ENCODE measurements at regions not wholly inside any gene's neighbourhood (a gene's known extent, or its start where the extent isn't known, plus 50 kb on each side); places are given as distances from the start of the nearest gene placed in this dataset.

DNA sequence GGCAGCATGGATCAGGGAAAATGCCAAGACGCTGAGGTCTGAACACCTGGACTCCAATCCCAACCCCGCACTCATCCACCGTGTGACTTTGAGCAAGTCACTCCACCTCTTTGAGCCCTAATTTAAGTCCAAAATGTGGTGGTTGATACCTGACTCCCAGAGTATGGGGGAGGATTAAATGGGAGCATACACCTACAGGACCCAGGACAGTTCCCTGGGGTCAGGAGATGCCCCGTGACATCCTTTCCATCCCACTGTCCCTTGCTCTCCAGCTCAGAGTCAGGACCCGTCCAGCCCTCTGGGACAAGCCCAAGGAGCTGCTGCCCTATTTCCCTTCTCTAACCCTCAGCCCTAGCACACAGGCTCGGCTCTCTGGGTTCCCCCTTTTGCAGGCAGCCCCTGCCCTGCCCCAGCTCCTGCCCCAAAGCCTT lies 276.4 kb downstream of the XXYLT1 start:
- no peak for DNase-seq (ENCODE audit: extremely low read depth, low read depth)
- TF ChIP-seq, protein P1, sequence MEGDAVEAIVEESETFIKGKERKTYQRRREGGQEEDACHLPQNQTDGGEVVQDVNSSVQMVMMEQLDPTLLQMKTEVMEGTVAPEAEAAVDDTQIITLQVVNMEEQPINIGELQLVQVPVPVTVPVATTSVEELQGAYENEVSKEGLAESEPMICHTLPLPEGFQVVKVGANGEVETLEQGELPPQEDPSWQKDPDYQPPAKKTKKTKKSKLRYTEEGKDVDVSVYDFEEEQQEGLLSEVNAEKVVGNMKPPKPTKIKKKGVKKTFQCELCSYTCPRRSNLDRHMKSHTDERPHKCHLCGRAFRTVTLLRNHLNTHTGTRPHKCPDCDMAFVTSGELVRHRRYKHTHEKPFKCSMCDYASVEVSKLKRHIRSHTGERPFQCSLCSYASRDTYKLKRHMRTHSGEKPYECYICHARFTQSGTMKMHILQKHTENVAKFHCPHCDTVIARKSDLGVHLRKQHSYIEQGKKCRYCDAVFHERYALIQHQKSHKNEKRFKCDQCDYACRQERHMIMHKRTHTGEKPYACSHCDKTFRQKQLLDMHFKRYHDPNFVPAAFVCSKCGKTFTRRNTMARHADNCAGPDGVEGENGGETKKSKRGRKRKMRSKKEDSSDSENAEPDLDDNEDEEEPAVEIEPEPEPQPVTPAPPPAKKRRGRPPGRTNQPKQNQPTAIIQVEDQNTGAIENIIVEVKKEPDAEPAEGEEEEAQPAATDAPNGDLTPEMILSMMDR (IDR thresholded peaks at IDR 0.05; ENCODE audit: low read depth, low read length) = no peak

GRCh38 chr3:194995334-194995733 lies 275.6 kb downstream of the XXYLT1 start:
- TF ChIP-seq, protein P1 (IDR thresholded peaks at IDR 0.05; ENCODE audit: low read depth, low read length) = no peak
- DNase-seq (ENCODE audit: extremely low read depth, low read depth) = no peak

DNA sequence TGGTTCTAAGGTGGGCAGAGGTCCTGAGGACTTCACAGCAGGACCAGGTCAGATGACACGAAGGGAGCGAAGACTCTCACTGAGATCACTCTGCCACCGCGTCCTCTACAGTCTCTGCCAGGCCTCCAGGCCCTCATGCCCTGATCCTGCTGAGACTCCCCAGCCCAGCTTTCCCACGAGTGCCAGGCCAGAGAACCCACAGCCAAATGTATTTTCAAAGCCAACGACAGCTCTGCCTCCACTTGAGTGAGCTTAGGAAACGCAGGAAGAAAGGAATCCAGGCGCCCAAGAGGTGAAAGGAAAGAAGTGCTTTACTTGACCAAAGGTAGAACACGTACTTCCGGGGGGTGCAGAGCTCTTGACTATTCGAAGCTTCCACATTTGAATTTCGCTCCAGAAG lies 275.0 kb downstream of the XXYLT1 start:
- TF ChIP-seq, protein P1 (IDR thresholded peaks at IDR 0.05; ENCODE audit: low read depth, low read length) = no peak

GRCh38 chr3:194996746-194997145 lies 274.2 kb downstream of the XXYLT1 start:
- TF ChIP-seq, protein P1 (IDR thresholded peaks at IDR 0.05; ENCODE audit: low read depth, low read length) = no peak

More for the DNA sequence above, 275.0 kb downstream of the XXYLT1 start:
- DNase-seq (ENCODE audit: extremely low read depth, low read depth) = no peak

DNA sequence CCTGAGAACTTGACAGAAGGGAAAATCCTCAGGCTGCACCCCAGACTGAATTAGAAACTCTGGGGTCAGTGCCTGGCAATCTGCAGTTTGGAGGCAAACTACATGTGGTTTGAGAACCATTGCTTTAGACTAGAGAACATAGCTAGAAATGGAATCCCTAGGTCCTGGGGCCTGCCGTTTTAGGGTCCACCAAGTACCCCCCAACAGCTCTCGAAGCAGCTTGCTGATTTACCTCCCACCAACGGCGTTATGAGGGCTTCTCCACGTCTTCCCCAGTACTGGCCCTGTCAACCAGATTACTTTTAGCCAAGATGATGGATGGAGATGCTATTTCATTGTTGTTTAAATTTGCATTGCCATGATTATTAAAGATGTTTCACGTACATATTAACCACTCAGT lies 272.5 kb downstream of the XXYLT1 start:
- TF ChIP-seq, protein P1 (IDR thresholded peaks at IDR 0.05; ENCODE audit: low read depth, low read length) = no peak
- DNase-seq (ENCODE audit: extremely low read depth, low read depth) = no peak

More at GRCh38 chr3:194996746-194997145, 274.2 kb downstream of the XXYLT1 start:
- DNase-seq (ENCODE audit: extremely low read depth, low read depth) = no peak

DNA sequence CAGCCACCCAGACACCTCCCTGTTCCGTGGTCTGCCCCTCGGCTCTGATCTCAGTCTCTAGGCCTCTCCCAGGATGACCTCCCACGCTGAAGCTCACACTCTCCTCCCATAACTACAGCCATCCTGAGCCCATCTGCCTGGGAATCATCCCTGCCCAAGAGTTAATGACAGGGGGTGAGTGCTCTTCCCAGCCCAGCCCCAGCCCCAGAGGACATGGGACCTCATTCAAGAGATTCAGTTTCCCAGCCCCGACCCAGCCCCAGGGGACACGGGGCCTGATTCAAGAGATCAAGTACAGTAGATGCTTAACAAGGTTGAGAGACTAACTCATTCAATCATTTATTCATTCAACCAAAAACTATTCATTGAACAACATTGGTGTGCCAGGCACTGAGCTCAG lies 272.0 kb downstream of the XXYLT1 start:
- no peak for DNase-seq (ENCODE audit: extremely low read depth, low read depth)
- TF ChIP-seq, protein P1 (IDR thresholded peaks at IDR 0.05; ENCODE audit: low read depth, low read length) = no peak

- TF ChIP-seq, protein P1 (IDR thresholded peaks at IDR 0.05; ENCODE audit: low read depth, low read length) = no peak
- no peak for DNase-seq (ENCODE audit: extremely low read depth, low read depth)
Observed at GRCh38 chr3:194999491-194999890, 271.5 kb downstream of the XXYLT1 start.

Data from AG09319 (cell line).